H7 (cell line): ENCODE measurements at regions not wholly inside any gene's neighbourhood (a gene's known extent, or its start where the extent isn't known, plus 50 kb on each side); places are given as distances from the start of the nearest gene placed in this dataset.

Experiments
- DNase-seq: peaks from one replicate; pipeline ENCODE4 v3.0.0; 2012
- H3K27me3 ChIP-seq: 2 replicates; pipeline ENCODE4 v1.6.0; 2011; ENCODE audit warnings: mild to moderate bottlenecking, low read length; ENCODE audit not compliant: control insufficient read depth, insufficient read depth
- H3K36me3 ChIP-seq: replicated peaks from 2 replicates; pipeline ENCODE4 v1.5.1; 2011; ENCODE audit warnings: low read length; ENCODE audit not compliant: control insufficient read depth, insufficient read depth
- H3K4me3 ChIP-seq: 2 replicates; pipeline ENCODE4 v1.5.1; 2011; ENCODE audit warnings: low read depth, mild to moderate bottlenecking, control low read depth, low read length, moderate library complexity; ENCODE audit not compliant: insufficient read depth

GRCh38 chr15:39432026-39432425, 148.9 kb upstream of the THBS1 start:
- Histone ChIP-seq H3K27me3 (no peaks in the 10 kb centered on the region), H3K36me3 (no peaks in the 10 kb centered on the region), H3K4me3 (no peak overlapping the region)
- DNase-seq, result no peak

GRCh38 chr15:39432912-39433348, 147.9 kb upstream of the THBS1 start:
- no peaks in the 10 kb centered on the region for H3K27me3 ChIP-seq
- no peak for DNase-seq
- H3K36me3 ChIP-seq, result no peaks in the 10 kb centered on the region
- no peak overlapping the region for H3K4me3 ChIP-seq

- Histone ChIP-seq H3K27me3 (no peaks in the 10 kb centered on the region), H3K4me3 (no peak overlapping the region), H3K36me3 (no peaks in the 10 kb centered on the region)
- no peak for DNase-seq
These were observed 147.5 kb upstream of the THBS1 start for GRCh38 chr15:39433376-39433775.

- Histone ChIP-seq H3K36me3 (no peaks in the 10 kb centered on the region), H3K4me3 (no peak overlapping the region), H3K27me3 (no peaks in the 10 kb centered on the region)
- no peak for DNase-seq
These were observed 146.7 kb upstream of the THBS1 start for GRCh38 chr15:39434163-39434562.

- Histone ChIP-seq H3K36me3 (no peaks in the 10 kb centered on the region), H3K4me3 (no peak overlapping the region), H3K27me3 (no peaks in the 10 kb centered on the region)
- no peak for DNase-seq
These were observed 146.1 kb upstream of the THBS1 start for GRCh38 chr15:39434751-39435238.

GRCh38 chr15:39435244-39435643, 145.6 kb upstream of the THBS1 start:
- H3K36me3 ChIP-seq, result no peaks in the 10 kb centered on the region
- no peak for DNase-seq
- no peak overlapping the region for H3K4me3 ChIP-seq
- no peaks in the 10 kb centered on the region for H3K27me3 ChIP-seq

- DNase-seq, result no peak
- no peak overlapping the region for H3K4me3 ChIP-seq
- no peaks in the 10 kb centered on the region for H3K27me3 ChIP-seq
- no peaks in the 10 kb centered on the region for H3K36me3 ChIP-seq
These were observed 142.6 kb upstream of the THBS1 start for GRCh38 chr15:39438260-39438659.

- Histone ChIP-seq H3K4me3 (no peak overlapping the region), H3K27me3 (no peaks in the 10 kb centered on the region), H3K36me3 (no peaks in the 10 kb centered on the region)
- DNase-seq, result no peak
These were observed 141.9 kb upstream of the THBS1 start for GRCh38 chr15:39438799-39439592.

- no peak overlapping the region for H3K4me3 ChIP-seq
- no peak for DNase-seq
- no peaks in the 10 kb centered on the region for H3K27me3 ChIP-seq
- no peaks in the 10 kb centered on the region for H3K36me3 ChIP-seq
These were observed 138.0 kb upstream of the THBS1 start for GRCh38 chr15:39442898-39443297.

- DNase-seq, result no peak
- Histone ChIP-seq H3K36me3 (no peaks in the 10 kb centered on the region), H3K27me3 (no peaks in the 10 kb centered on the region), H3K4me3 (no peak overlapping the region)
These were observed 137.1 kb upstream of the THBS1 start for GRCh38 chr15:39443659-39444219.

- DNase-seq, result peak; percentile 10
These were observed 136.0 kb upstream of the THBS1 start for GRCh38 chr15:39444735-39445470.

GRCh38 chr15:39445931-39446330, 134.9 kb upstream of the THBS1 start:
- no peak for DNase-seq
- Histone ChIP-seq H3K27me3 (no peaks in the 10 kb centered on the region), H3K36me3 (no peaks in the 10 kb centered on the region), H3K4me3 (no peak overlapping the region)

More at GRCh38 chr15:39444735-39445470, 136.0 kb upstream of the THBS1 start:
- no peaks in the 10 kb centered on the region for H3K36me3 ChIP-seq
- no peak overlapping the region for H3K4me3 ChIP-seq
- no peaks in the 10 kb centered on the region for H3K27me3 ChIP-seq

- Histone ChIP-seq H3K36me3 (no peaks in the 10 kb centered on the region), H3K27me3 (no peaks in the 10 kb centered on the region), H3K4me3 (no peak overlapping the region)
- peak; percentile 13 for DNase-seq
These were observed 133.5 kb upstream of the THBS1 start for GRCh38 chr15:39447346-39447745.

- no peak for DNase-seq
- Histone ChIP-seq H3K36me3 (no peaks in the 10 kb centered on the region), H3K4me3 (no peak overlapping the region), H3K27me3 (no peaks in the 10 kb centered on the region)
These were observed 133.0 kb upstream of the THBS1 start for GRCh38 chr15:39447881-39448280.

GRCh38 chr15:39448409-39448808, 132.5 kb upstream of the THBS1 start:
- no peaks in the 10 kb centered on the region for H3K36me3 ChIP-seq

More at GRCh38 chr15:39448409-39448808, 132.5 kb upstream of the THBS1 start:
- Histone ChIP-seq H3K27me3 (no peaks in the 10 kb centered on the region), H3K4me3 (no peak overlapping the region)
- no peak for DNase-seq
